Activated CD4-positive, alpha-beta T cell treated with anti-CD3 and anti-CD28 coated beads, Interleukin-2, amount 50 U/mL, for 1 hour (primary cell): ENCODE measurements at regions not wholly inside any gene's neighbourhood (a gene's known extent, or its start where the extent isn't known, plus 50 kb on each side); places are given as distances from the start of the nearest gene placed in this dataset.

Experiments used
- DNase-seq: peaks from one replicate; pipeline ENCODE4 v3.0.0-alpha.2; 2020

DNA sequence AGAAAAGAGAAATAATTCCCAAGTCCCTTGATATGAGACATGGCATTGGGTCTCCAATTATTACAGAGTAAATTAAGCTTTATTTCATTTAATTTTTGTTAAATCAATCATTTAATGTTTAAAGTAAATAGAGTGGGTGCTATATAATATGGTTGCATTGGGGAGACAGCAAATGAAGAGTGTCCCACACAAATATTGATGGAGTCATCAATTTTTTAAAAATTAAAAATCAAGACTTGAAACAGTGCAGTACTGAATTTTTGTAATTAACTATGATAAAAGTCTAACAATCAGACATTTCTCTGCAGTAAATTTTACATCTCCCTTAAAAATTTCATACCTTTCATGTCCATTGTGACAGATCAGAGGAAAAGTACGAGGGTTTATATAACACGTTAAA lies 193.9 kb upstream of the ID4 start:
- no peak for DNase-seq

GRCh38 chr6:19643713-19644112 lies 193.5 kb upstream of the ID4 start:
- no peak for DNase-seq

GRCh38 chr6:19655744-19656143 lies 181.4 kb upstream of the ID4 start:
- no peak for DNase-seq

DNA sequence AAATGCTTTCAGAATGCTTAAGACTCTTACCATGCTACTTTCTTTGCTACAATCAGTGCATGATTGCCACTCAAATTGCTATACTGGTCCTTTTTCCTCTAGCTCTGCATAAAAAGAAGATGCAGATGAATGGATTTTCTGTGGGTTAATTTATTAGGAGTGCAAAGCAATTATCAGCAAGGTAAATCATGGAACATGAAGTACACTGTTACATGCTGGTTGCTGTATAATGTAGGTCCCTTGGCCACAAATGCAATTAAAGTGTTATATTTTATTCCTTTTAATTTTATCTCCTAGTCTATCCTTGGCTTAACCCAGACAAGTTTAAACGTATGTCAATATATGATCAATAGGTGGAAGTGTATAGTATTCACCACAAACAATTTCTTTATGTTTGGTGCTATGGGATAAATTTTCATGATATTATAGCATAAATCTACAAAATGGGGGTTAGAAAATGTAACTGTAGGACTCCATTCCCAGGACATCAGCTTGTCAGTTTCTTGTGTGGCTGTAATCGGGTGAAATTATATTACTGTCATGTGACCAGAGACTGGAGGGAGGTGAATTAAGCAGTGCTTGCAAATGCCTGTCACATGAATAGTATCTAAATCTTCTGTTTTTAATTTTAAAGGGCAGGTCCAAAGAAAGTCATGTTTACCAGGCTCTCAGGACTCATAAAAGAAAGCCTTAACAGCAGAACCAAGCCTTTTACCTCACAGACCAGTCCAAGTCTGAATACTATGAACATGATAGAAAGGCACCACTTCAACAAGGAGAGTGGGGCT lies 176.9 kb upstream of the ID4 start:
- DNase-seq, result no peak

GRCh38 chr6:19662911-19663310 lies 174.3 kb upstream of the ID4 start:
- DNase-seq, result no peak

DNA sequence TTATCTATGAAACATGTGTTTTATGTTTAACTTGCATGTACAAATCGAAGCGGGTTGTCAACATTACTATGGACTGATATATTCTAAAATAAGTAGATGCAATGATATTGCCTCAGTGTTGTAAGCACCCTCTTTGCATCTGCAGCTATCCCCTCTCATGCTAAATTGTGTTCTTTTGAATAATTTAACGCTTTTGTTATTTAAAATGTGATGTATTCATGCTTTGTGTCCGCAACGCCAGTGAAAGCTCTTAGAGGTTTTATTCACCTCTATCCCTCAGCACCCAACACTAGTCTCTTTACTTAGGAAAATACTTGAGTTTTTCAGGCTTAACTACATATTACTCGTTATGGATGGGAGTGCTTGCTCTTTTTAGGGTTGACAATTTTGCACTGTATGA lies 173.7 kb upstream of the ID4 start:
- no peak for DNase-seq

GRCh38 chr6:19664050-19664449 lies 173.1 kb upstream of the ID4 start:
- DNase-seq, result no peak

DNA sequence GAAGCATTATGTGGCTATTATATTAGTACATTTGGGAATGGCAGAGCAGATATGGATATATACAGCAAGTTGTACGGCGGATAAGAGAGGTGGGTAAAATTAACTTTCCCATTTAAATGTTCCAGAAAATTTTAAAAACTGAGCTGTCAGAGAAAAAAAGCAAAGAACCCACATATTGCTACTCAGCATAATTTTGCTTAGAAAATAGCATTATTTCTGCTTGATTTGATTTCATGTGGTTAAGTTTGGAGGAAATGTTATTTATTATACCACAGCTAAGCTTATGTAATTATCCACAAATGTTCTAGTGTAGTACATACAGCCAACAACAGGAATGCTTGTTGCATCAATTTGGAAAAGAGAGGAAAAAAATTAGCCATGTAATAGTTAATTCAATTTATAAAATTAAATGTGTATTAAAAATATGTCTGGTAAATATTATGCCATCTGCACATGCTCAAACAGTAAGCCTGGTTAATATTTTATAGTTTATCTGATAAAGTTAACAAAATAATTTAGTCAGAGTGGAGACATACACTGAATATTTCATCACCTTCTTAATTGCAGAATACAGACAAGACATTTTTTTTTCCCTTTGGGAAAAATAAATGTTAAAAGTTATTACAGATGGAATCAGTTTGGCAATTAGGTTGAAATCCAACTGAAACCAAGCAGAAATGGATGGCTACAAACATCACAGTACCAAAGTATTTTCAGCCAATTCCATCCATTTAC lies 172.1 kb upstream of the ID4 start:
- DNase-seq, result no peak

DNA sequence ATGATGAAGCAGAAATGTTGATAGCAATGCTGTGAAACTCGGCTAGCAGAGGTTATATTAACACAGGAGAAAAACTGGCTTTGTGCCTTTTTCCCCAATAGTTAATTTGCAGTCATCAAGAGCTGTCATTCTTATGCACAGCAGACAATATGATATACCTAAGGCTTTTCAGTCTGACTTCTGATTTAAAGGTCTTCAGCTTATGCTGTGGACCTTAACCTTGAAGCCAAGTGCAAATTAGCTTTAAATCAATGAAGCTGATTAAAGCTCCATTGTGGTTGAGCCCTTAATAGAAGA lies 171.6 kb upstream of the ID4 start:
- DNase-seq, result no peak

- DNase-seq, result no peak
These were observed 168.5 kb upstream of the ID4 start for GRCh38 chr6:19668710-19669109.

DNA sequence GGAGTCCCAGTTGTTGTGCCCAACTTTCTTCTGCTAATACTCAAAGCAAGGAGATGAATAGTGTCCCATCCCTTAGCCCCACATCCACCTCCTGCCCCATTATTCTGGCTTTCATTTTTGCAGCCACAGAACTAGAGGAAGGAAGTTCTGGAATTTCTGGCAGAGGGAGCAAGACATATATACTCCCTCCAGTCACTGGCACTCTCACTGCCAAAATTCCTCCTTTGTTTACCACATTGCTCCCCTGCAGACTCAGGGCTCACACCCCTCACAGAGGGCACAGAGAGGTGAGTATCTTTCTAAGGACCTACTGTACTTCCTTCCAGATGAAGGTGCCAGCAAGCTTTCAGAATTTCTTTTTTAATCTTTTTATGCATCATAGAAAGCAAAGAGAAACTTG lies 168.0 kb upstream of the ID4 start:
- DNase-seq, result no peak

DNA sequence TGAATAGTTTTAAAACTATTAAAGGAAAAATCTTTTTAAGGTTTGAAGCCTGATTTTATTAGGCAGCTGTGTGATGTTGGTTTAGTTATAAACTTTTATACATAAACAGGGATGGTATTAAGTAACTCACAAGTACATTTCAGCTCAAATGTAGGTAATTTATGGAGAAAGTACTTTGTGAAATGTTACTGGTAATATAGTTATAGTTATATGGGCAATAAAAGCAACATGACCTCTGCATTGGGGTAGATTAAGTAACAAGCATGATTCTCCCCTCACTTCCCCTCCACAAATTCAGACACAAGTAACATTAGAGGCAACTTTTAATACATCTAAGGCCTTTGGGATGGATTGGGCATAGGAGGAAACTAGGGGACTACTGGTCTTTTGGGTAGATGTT lies 154.3 kb upstream of the ID4 start:
- DNase-seq, result no peak

DNA sequence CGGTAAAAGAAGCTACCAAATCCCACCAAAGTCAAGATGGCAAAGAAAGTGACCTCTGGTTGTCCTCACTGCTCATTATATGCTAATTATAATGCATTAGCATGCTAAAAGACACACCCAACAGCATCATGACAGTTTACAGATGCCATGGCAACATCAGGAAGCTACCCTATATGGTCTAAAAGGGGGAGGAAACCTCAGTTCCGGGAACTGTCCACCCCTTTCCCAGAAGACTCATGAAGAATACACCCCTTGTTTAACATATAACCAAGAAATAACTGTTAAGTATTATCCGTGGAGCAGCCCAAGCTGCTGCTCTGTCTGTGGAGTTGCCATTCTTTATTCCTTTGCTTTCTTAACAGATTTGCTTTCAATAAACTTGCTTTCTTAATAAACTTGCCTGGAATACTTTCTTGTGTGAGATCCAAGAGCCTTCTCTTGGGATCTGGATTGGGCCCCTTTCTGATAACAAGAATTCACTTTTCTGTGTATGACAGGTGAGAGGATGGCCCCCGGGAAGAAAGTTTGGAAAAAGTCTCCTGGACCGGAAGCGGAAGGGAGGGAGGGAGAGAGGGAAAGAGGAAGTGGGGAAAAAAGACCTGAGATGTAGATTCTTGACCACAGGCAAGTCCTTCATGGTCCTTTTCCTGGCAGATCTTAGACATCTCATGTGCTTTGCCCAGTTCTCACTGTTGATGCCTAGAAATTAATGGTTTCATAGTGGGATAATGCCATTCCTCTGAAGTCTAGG lies 146.7 kb upstream of the ID4 start:
- DNase-seq, result no peak

DNA sequence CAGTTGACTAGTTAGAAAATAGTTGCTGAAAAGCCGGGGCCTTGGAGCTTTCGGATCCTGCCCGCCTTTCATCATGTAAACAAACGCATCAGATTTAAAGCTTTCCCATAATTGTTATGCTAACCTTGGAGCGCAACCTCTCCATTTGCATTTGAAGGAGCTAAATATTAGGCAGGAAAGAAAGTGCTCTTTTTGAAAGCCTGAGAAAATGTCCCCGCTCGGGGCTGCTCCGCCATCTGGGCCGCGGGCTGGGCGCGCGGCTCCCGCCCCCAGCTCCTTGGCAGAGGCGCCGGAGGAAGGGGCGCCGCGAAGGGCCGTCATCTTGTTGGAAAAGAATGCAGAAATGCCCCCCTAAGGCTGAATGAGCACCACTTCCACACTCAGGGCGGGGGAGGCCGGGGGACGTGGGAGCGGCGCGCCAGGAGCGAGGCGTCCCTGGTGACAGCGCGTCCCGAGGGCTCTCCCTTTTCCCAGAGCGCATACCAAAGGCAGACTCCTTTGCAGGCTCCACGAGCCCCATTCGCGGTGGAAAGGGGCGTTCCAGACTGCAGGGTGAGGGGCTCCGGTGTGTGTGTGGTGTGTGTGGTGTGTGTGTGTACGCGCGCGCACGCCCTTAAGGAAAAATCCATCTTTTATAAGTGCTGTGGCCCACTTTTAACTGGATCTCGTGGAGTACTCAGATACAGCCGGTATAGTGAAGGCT lies 145.6 kb upstream of the ID4 start:
- no peak for DNase-seq

GRCh38 chr6:19692506-19693298 lies 144.5 kb upstream of the ID4 start:
- DNase-seq, result no peak

GRCh38 chr6:19694697-19695096 lies 142.5 kb upstream of the ID4 start:
- no peak for DNase-seq

DNA sequence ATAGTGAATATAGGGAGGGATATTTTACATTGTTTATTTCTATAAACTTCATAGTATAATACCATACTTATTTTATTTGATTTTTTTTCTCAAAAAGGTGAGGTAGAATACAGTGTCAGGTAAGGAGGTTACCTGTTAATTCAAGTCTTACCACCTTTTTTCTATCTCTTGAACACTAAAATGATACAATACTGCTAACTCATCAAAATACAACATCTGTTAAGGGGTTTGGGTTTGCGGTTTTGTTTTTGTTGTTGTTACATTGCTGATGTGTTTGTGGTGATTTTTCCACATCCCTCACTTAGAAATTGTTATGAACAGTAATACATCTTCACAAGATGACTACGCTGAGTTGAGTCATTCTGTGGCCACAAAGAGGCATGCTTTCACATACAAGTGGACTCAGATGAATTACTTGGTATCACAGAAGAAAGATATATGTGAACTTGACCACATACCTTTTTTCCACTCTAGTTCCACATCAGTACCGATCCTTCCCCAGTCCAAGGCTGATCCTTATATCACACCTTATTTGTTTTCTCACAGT lies 139.4 kb upstream of the ID4 start:
- no peak for DNase-seq

GRCh38 chr6:19699932-19700331 lies 137.2 kb upstream of the ID4 start:
- no peak for DNase-seq

- DNase-seq, result no peak
These were observed 131.6 kb upstream of the ID4 start for GRCh38 chr6:19705606-19706005.

DNA sequence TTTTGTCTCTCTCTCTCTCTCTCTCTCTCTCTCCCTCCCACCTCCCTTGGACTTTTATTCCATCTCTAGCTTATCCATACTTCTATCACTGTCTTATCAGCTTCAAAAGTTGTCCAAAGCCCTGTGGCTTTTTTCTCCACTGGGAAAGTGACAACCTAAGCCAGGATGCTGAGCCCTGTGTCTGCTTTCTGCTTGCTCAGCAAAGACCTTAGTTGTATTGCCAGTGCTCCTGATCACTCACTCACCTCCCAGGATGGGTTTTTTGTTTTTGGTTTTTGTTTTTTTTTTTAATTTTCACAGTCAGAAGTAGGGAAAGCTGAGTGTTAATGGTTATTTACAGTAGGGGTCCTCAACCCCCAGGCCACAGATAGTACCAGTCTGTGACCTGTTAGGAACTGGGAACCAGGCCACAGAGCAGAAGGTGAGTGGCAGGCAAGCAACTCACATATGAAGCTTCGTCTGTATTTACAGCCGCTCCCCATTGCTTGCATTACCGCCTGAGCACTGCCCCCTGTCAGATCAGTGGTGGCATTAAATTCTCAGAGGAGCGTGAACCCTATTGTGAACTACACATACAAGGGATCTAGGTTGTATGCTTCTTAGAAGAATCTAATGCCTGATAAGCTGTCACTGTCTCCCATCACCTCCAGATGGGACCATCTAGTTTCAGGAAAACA lies 125.0 kb upstream of the ID4 start:
- no peak for DNase-seq

DNA sequence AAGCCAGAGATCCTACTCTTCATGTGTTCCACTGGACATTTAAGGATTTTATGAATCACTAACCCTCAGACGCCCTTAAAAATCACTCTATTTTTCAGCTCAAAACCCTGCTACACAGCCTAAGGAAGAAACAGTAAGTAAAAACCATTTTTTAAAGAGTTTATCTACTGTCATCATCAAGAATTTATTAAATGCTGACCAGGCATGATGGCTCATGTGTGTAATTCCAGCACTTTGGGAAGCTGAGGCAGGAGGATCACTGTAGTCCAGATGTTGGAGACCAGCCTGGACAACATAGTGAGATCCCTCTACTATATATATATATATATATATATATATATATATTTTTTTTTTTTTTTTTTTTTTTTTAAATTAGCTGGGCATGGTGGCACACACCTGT lies 124.2 kb upstream of the ID4 start:
- DNase-seq, result no peak

- no peak for DNase-seq
These were observed 123.8 kb upstream of the ID4 start for GRCh38 chr6:19713411-19713810.
